GM12878 (cell line): ENCODE measurements at regions not wholly inside any gene's neighbourhood (a gene's known extent, or its start where the extent isn't known, plus 50 kb on each side); places are given as distances from the start of the nearest gene placed in this dataset.

ENCODE experiments used
- FOS ChIP-seq: IDR thresholded peaks from 3 replicates; pipeline ENCODE4 v1.6.1; 2011; ENCODE audit warnings: borderline replicate concordance; ENCODE audit not compliant: insufficient read length; ENCODE audit errors: extremely low read depth
- MXI1 ChIP-seq: fragments of 150-350 bp; IDR thresholded peaks from 2 replicates; pipeline ENCODE4 v1.6.1; 2011; ENCODE audit warnings: low read depth, mild to moderate bottlenecking, inconsistent platforms, low read length, improper control_type of control experiment
- PML ChIP-seq: IDR thresholded peaks from 2 replicates; pipeline ENCODE4 v1.6.1; 2012; ENCODE audit warnings: low read length, inconsistent platforms
- WRNIP1 ChIP-seq: IDR thresholded peaks from 2 replicates; pipeline ENCODE4 v1.6.1; 2011; ENCODE audit warnings: low read depth, low read length, improper control_type of control experiment, borderline replicate concordance
- TF ChIP-seq, protein P1 (sequence below): IDR thresholded peaks from 2 replicates; pipeline ENCODE4 v1.6.1; 2012; ENCODE audit warnings: mild to moderate bottlenecking, low read depth, low read length
- TF ChIP-seq, protein P2 (sequence below): IDR thresholded peaks from 2 replicates; pipeline ENCODE4 v1.6.1; 2012; ENCODE audit warnings: improper control_type of control experiment, low read depth, low read length; ENCODE audit not compliant: insufficient replicate concordance
- TF ChIP-seq, protein P3 (sequence below): fragments of 450-650 bp; IDR thresholded peaks from 2 replicates; pipeline ENCODE4 v1.6.1; 2014; ENCODE audit warnings: mild to moderate bottlenecking
- TF ChIP-seq, protein P4 (sequence below): IDR thresholded peaks from 2 replicates; pipeline ENCODE4 v1.6.1; 2012; ENCODE audit warnings: low read depth, low read length, improper control_type of control experiment
- TF ChIP-seq, protein P5 (sequence below): fragments of 450-650 bp; IDR thresholded peaks from 2 replicates; pipeline ENCODE4 v1.6.1; 2018; ENCODE audit warnings: mild to moderate bottlenecking, low read depth, moderate library complexity; ENCODE audit not compliant: partially characterized antibody
- TF ChIP-seq, protein P6 (sequence below): fragments of 450-650 bp; IDR thresholded peaks from 2 replicates; pipeline ENCODE4 v1.6.1; 2017; ENCODE audit warnings: mild to moderate bottlenecking, moderate library complexity

DNA sequence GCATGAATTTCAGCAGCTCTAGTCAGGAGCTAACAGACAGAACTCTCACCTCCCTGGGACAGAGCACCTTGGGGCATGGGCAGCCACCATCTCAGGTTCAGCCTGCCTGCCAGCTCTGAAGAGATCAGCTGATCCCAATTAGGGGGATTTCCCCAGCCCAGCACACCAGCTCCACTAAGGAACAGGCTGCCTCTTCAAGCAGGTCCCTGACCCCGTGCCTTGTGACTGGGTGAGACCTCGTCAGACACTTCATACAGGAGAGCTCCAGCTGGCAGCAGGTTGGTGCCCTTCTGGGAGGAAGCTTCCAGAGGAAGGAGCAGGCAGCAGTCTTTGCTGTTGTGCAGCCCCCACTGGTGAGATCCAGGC, 84.5 kb upstream of the UFM1 start (continued):
- TF ChIP-seq, protein P1, sequence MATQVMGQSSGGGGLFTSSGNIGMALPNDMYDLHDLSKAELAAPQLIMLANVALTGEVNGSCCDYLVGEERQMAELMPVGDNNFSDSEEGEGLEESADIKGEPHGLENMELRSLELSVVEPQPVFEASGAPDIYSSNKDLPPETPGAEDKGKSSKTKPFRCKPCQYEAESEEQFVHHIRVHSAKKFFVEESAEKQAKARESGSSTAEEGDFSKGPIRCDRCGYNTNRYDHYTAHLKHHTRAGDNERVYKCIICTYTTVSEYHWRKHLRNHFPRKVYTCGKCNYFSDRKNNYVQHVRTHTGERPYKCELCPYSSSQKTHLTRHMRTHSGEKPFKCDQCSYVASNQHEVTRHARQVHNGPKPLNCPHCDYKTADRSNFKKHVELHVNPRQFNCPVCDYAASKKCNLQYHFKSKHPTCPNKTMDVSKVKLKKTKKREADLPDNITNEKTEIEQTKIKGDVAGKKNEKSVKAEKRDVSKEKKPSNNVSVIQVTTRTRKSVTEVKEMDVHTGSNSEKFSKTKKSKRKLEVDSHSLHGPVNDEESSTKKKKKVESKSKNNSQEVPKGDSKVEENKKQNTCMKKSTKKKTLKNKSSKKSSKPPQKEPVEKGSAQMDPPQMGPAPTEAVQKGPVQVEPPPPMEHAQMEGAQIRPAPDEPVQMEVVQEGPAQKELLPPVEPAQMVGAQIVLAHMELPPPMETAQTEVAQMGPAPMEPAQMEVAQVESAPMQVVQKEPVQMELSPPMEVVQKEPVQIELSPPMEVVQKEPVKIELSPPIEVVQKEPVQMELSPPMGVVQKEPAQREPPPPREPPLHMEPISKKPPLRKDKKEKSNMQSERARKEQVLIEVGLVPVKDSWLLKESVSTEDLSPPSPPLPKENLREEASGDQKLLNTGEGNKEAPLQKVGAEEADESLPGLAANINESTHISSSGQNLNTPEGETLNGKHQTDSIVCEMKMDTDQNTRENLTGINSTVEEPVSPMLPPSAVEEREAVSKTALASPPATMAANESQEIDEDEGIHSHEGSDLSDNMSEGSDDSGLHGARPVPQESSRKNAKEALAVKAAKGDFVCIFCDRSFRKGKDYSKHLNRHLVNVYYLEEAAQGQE, result no peak
- TF ChIP-seq, protein P2, sequence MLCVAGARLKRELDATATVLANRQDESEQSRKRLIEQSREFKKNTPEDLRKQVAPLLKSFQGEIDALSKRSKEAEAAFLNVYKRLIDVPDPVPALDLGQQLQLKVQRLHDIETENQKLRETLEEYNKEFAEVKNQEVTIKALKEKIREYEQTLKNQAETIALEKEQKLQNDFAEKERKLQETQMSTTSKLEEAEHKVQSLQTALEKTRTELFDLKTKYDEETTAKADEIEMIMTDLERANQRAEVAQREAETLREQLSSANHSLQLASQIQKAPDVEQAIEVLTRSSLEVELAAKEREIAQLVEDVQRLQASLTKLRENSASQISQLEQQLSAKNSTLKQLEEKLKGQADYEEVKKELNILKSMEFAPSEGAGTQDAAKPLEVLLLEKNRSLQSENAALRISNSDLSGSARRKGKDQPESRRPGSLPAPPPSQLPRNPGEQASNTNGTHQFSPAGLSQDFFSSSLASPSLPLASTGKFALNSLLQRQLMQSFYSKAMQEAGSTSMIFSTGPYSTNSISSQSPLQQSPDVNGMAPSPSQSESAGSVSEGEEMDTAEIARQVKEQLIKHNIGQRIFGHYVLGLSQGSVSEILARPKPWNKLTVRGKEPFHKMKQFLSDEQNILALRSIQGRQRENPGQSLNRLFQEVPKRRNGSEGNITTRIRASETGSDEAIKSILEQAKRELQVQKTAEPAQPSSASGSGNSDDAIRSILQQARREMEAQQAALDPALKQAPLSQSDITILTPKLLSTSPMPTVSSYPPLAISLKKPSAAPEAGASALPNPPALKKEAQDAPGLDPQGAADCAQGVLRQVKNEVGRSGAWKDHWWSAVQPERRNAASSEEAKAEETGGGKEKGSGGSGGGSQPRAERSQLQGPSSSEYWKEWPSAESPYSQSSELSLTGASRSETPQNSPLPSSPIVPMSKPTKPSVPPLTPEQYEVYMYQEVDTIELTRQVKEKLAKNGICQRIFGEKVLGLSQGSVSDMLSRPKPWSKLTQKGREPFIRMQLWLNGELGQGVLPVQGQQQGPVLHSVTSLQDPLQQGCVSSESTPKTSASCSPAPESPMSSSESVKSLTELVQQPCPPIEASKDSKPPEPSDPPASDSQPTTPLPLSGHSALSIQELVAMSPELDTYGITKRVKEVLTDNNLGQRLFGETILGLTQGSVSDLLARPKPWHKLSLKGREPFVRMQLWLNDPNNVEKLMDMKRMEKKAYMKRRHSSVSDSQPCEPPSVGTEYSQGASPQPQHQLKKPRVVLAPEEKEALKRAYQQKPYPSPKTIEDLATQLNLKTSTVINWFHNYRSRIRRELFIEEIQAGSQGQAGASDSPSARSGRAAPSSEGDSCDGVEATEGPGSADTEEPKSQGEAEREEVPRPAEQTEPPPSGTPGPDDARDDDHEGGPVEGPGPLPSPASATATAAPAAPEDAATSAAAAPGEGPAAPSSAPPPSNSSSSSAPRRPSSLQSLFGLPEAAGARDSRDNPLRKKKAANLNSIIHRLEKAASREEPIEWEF, result no peak
- TF ChIP-seq, protein P3, sequence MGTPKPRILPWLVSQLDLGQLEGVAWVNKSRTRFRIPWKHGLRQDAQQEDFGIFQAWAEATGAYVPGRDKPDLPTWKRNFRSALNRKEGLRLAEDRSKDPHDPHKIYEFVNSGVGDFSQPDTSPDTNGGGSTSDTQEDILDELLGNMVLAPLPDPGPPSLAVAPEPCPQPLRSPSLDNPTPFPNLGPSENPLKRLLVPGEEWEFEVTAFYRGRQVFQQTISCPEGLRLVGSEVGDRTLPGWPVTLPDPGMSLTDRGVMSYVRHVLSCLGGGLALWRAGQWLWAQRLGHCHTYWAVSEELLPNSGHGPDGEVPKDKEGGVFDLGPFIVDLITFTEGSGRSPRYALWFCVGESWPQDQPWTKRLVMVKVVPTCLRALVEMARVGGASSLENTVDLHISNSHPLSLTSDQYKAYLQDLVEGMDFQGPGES, result no peak
- TF ChIP-seq FOS, result no peak
- TF ChIP-seq, protein P4, sequence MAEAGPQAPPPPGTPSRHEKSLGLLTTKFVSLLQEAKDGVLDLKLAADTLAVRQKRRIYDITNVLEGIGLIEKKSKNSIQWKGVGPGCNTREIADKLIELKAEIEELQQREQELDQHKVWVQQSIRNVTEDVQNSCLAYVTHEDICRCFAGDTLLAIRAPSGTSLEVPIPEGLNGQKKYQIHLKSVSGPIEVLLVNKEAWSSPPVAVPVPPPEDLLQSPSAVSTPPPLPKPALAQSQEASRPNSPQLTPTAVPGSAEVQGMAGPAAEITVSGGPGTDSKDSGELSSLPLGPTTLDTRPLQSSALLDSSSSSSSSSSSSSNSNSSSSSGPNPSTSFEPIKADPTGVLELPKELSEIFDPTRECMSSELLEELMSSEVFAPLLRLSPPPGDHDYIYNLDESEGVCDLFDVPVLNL, result no peak
- TF ChIP-seq, protein P5, sequence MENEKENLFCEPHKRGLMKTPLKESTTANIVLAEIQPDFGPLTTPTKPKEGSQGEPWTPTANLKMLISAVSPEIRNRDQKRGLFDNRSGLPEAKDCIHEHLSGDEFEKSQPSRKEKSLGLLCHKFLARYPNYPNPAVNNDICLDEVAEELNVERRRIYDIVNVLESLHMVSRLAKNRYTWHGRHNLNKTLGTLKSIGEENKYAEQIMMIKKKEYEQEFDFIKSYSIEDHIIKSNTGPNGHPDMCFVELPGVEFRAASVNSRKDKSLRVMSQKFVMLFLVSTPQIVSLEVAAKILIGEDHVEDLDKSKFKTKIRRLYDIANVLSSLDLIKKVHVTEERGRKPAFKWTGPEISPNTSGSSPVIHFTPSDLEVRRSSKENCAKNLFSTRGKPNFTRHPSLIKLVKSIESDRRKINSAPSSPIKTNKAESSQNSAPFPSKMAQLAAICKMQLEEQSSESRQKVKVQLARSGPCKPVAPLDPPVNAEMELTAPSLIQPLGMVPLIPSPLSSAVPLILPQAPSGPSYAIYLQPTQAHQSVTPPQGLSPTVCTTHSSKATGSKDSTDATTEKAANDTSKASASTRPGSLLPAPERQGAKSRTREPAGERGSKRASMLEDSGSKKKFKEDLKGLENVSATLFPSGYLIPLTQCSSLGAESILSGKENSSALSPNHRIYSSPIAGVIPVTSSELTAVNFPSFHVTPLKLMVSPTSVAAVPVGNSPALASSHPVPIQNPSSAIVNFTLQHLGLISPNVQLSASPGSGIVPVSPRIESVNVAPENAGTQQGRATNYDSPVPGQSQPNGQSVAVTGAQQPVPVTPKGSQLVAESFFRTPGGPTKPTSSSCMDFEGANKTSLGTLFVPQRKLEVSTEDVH, result no peak
- TF ChIP-seq PML, result no peak
- no peak for TF ChIP-seq MXI1
- TF ChIP-seq WRNIP1, result no peak
- TF ChIP-seq, protein P6, sequence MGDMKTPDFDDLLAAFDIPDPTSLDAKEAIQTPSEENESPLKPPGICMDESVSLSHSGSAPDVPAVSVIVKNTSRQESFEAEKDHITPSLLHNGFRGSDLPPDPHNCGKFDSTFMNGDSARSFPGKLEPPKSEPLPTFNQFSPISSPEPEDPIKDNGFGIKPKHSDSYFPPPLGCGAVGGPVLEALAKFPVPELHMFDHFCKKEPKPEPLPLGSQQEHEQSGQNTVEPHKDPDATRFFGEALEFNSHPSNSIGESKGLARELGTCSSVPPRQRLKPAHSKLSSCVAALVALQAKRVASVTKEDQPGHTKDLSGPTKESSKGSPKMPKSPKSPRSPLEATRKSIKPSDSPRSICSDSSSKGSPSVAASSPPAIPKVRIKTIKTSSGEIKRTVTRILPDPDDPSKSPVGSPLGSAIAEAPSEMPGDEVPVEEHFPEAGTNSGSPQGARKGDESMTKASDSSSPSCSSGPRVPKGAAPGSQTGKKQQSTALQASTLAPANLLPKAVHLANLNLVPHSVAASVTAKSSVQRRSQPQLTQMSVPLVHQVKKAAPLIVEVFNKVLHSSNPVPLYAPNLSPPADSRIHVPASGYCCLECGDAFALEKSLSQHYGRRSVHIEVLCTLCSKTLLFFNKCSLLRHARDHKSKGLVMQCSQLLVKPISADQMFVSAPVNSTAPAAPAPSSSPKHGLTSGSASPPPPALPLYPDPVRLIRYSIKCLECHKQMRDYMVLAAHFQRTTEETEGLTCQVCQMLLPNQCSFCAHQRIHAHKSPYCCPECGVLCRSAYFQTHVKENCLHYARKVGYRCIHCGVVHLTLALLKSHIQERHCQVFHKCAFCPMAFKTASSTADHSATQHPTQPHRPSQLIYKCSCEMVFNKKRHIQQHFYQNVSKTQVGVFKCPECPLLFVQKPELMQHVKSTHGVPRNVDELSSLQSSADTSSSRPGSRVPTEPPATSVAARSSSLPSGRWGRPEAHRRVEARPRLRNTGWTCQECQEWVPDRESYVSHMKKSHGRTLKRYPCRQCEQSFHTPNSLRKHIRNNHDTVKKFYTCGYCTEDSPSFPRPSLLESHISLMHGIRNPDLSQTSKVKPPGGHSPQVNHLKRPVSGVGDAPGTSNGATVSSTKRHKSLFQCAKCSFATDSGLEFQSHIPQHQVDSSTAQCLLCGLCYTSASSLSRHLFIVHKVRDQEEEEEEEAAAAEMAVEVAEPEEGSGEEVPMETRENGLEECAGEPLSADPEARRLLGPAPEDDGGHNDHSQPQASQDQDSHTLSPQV, result no peak
